Epithelial cell of proximal tubule (primary cell): ENCODE measurements at regions not wholly inside any gene's neighbourhood (a gene's known extent, or its start where the extent isn't known, plus 50 kb on each side); places are given as distances from the start of the nearest gene placed in this dataset.

ENCODE experiments used
- DNase-seq: peaks from one replicate; pipeline ENCODE4 v3.0.0-alpha.2; 2011; ENCODE audit warnings: low read depth
- H3K4me3 ChIP-seq: 2 replicates; pipeline ENCODE4 v1.5.1; 2011; ENCODE audit warnings: low read depth, mild to moderate bottlenecking, low read length
- CTCF ChIP-seq: conservative IDR thresholded peaks from 2 replicates; pipeline ENCODE4 v1.5.1; 2012; ENCODE audit warnings: low read depth, mild to moderate bottlenecking, low read length

- no peak overlapping the region for H3K4me3 ChIP-seq
- TF ChIP-seq CTCF: no peak
- DNase-seq: no peak
These were observed 209.1 kb downstream of the IRF8 start for GRCh38 chr16:86108062-86108461.

- no peak for DNase-seq
- TF ChIP-seq CTCF: no peak
- H3K4me3 ChIP-seq: no peak overlapping the region
These were observed 211.2 kb downstream of the IRF8 start for GRCh38 chr16:86110134-86110533.

DNA sequence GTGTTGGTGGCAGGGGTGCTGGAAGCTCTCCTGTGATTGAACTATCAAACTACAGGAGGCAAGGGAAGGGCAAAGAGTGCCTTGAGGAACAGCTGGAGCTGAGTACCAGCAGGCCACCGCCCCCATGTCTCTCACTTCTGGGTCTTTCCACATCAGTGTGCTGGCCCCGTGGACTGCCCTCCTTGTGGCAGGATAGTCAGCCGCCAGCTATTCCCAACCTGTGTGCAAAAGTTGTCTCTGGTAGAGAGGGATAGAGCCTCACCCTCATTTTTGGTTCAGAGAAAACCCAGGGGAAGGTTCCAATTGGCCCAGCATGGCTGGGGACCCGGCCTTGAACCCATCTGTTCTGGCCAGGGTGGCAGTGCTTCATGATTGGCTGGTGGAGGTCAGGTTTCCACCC is 211.8 kb downstream of the IRF8 start:
- TF ChIP-seq CTCF: no peak
- H3K4me3 ChIP-seq: no peak overlapping the region
- DNase-seq: no peak

DNA sequence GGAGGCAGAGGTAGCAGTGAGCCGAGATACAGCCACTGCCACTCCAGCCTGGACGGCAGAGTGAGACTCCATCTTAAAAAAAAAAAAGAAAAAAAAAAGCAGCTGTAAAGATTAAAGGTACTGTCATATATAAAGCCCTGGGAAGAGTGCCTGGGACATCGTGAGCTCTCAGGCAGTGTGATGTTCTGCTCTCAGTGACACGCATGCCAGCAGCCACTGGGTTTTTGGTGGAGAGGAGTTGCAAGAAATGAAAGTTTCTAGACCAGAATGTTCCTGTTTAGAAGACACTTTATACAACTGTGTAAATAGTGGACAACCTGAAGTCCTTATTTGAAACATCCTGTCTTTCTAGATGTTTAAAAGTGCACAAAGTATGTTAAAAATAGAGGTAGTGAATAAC is 213.2 kb downstream of the IRF8 start:
- TF ChIP-seq CTCF: no peak
- DNase-seq: no peak
- H3K4me3 ChIP-seq: no peak overlapping the region

GRCh38 chr16:86117235-86117634 is 218.3 kb downstream of the IRF8 start:
- DNase-seq: no peak
- TF ChIP-seq CTCF: no peak
- no peak overlapping the region for H3K4me3 ChIP-seq

DNA sequence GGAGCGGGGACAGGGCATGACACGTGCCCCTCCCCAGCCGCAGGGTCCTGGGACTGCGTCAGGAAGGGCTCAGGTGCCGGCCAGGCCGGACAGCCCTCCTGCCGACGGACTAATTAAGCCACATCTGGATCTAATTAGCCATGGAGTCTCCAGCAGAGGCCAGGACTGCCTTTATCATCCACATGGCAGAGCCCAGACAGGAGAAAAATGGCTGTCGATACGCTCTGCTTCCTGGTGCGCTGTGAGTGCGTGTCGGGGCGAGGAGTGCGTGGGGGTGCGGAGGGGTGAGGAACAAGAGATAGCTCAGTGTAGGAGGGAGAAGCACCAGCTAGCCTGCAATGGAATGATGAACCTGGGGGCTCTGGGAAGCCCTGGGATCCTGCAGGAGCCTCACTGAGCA is 218.8 kb downstream of the IRF8 start:
- TF ChIP-seq CTCF: no peak
- DNase-seq: no peak
- no peak overlapping the region for H3K4me3 ChIP-seq

DNA sequence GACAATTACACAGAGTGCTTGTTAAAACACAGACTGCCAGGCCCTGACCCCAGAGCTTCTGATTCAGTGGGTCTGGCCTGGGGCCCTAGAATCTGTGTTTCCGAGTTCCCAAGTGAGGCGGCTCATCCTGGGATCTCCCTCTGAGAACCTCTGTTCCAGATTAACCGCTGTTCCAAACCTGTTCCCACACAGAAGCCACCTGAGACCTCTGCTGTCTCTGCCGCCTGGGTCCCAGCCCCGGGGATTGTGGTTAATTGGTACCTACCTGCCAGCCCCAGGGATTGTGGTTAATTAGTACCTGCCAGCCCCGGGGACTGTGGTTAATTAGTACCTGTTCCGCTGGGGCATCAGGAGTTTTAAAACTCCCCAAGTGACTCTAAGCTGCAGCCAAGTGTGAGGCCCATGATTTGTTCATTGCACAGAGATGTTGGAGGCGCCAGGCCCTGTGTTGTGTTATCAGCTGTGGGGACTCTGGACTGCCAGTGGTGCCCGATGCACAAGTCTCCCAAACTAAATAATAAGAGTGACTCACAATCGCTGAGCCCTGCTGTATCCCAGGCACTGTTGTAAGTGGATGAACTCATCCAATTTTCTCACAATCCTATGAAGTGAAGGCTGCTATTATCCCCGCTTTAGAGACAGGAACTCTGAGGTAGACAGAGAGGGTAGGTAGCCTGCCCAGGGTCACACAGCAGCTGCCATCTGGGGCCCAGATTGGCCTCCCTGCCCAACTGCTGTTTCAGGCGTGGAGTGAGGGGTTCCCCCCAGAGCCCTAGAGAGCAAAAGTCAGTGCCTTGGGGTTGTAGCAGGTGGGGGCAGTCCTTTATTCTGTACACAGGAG is 219.7 kb downstream of the IRF8 start:
- H3K4me3 ChIP-seq: no peak overlapping the region
- no peak for TF ChIP-seq CTCF
- DNase-seq: peak; percentile 9
